ENCODE measurements at regions not wholly inside any gene's neighbourhood (a gene's known extent, or its start where the extent isn't known, plus 50 kb on each side); places are given as distances from the start of the nearest gene placed in this dataset.

DNA sequence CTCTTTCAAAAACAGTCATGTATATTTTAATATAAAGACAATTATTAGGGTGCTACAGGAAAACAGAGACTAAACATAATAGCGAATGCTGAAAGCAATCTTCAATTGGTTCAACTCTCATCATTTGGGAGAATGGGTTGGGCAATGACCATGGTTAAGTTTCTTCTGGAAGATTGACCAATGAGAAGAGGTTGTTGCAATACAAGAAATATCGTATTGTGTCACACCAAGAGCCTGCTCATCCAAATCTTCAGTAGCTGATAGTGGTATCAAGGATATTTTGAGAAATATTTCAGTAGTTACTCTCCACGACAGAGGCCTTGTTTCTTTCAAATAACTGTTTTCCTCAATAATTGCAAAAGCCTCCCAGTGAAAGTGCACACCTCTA lies 83.0 kb upstream of the FNDC3A start:
- DNase-seq, result no peak

DNA sequence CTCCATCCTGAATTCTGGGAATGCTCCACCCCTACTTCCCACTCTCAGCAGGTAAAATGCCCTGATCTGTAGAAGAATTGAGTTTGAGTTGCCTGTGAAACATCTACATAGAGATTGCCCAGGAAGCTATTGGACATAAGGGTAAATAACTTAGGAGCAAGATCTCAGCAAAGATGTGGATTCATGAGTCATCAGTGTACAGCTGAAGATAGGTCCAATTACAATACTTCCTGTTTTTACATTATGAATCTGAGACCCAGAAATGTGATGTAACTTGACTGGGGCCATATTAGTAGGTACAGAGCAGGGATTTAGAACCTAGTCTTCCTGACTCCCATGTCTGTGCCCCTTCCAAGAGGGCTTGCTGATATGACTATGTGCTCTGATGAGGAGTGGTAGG lies 79.4 kb upstream of the FNDC3A start:
- no peak for DNase-seq

DNA sequence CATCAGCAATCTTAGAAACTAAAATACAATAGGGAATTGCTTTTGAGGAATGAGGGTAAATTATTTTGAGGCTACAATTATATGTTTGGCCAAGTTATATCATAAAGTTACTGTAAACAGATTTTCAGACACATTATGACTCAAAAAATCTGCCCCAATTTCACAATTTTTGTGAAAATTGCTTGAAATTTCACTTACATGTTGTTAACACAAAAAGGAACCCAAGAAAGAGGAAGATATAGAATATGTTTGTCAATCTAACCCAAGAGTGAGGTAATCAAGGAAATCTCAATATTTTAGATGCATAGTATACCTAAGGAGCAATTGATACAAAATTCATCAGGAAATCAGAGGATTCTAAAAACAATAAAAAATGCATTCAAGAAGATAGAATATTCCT lies 73.9 kb upstream of the FNDC3A start:
- no peak for DNase-seq

DNA sequence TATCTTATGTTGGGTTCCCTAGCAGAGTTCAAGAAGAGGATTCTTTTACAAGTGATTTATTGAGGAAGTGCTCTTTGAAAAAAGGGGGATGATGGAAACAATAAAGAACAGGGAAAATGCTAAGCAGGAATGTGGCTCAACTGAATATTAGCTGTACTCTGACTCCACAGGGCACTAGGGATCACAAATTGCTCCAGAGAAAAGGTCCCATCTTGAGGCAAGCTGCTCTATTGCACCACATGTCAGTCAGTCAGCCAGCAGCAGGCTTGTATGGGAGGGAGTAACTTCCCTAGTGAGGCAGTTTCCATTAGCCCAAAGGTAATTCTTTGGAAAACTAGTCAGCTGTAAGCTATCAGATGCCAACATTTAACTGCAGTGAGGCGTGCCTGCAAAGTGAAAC lies 73.3 kb upstream of the FNDC3A start:
- DNase-seq, result no peak

DNA sequence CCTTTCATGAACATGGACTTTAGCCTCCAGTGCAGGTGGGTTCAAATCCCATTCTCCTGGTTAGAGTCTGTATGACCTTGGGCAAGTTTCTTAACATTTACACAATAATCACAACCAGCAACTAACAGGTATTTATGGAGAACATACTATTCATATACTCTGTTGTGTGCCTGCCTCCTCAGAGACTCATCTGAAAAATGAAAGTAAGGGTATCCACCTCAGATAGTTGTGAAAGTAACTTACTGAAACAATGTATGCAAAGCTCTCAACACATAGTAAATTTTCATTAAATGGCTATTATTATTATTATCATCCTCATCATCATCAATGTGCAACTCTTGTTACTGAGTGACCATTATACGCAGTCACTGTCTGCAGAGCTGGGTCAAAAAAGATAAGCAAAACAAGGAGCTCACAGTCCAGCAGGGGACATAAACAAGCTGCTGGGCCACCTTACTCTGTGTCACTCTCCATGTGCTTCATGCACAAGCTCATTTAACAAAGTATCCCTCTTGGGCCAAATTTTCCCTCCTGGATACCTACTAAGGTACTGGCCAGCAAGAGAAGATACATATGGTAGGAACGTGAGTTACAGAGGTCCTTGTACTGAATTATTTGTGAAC lies 70.9 kb upstream of the FNDC3A start:
- no peak for DNase-seq

DNA sequence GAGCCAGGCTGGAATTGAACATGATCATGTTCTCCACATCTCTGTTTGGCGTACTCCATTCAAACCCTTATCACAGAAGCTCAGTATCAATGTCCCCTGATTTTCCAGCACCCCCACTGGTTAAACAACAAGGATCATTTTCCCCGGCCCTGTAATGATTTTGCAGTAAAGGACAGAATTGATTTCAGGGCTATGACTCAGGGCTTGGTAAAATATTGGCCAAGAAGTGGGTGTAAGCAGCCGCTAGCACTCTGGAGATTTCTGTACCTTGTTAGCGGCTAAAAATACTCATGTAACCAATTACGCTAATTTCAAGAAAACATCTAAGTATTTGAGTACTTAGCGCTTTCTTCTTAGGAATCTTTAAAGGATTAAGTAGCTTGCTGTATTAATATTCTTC lies 69.5 kb upstream of the FNDC3A start:
- no peak for DNase-seq

DNA sequence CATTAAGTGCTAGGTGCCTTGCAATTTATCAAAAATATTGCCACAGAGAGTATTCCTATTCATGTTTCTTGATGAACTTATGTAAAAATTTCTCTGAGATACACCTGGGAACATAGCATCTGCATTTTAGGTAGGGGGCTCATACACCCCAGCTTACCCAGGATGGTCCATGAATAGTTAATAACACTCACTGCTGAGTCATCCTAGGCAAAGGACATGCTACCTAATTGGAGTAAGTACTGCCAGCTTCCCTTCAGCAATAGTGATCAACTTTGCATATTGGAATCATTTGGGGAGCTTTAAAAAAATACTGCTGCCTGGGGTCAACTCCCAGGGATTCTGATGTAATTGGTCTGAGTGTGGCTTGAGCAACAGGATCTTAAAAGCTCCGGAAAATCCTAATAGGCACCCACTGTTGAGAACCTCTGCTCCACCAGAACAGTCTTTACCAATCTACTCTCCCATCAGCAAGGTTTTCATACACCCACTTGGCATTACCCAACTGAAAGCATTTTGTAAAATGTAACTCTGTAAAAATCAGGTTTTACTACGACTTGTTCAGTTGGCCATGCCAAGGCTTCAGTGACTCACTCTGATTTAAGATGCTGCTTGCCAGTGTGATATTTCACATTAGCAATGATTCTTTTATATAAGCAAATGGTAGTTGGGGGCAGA lies 67.2 kb upstream of the FNDC3A start:
- DNase-seq, result no peak

DNA sequence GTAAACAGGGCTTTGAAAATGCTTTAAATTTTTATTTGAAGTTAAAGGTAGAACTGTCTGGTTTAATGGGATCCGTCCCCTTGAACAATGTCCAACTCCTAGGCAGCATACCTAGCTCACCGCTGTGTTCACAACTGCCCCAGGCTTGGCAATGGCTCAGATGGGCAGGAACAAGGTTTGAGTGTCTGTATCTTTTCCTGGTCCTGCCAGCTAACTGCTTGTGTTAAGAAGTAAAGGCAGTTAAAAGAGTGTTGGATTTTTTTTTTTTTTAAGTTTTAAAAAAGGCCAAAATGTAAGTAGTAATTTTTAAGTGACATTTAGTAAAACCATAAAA lies 66.7 kb upstream of the FNDC3A start:
- no peak for DNase-seq

DNA sequence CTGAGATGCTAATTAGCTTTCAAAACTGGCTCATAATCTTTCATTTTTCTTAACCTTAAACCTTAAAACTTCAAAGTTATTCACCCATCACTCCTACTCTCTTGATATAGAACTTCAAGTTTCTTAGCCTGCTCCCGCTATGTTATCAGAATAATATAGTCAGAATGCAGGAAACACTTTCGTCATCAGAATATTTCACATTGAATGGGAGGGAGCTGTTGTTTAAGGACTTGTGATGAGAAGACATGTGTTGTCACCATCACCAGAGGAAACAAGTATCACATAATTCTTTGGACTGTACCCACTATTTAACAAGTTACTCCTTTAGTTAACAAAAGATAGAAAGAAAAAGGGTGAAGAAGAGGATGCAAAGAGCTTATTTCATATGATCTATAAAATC lies 65.0 kb upstream of the FNDC3A start:
- DNase-seq, result no peak

DNA sequence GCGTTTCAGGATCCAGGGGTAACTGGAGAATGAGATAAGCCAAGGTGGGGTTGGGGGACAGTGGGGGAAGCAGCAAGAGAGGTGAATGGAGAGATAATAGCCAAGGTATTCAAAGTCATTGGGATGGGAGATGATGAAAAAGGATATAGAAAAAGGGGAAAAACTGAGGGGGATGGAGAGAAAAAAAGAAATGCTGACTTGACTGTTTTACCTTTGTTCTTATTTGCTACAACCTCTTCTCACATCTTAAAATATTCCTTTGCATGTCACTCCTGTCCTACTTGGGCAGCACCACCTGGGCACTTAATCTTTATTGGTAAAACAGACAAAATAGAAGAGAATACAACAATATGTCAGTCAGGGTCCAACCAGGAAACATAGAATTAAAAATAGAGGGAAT lies 56.0 kb upstream of the FNDC3A start:
- no peak for DNase-seq

DNA sequence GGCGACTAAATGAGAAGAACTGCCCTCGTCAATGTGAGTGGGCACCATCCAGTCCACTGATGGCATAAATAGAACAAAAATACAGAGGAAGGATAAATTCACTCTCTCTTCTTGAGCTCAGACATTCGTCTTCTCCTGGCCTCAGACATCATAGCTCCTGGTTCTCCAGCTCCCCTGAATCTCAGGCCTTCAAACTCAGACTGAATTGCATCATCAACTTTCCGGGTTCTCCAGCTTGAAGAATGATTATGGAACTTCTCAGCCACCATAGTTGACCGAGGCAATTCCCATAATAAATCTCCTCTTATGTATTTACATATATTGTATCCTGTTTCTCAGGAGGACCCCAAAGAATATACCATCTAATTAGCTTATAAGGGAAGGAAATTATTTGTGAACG lies 55.0 kb upstream of the FNDC3A start:
- DNase-seq, result no peak

DNA sequence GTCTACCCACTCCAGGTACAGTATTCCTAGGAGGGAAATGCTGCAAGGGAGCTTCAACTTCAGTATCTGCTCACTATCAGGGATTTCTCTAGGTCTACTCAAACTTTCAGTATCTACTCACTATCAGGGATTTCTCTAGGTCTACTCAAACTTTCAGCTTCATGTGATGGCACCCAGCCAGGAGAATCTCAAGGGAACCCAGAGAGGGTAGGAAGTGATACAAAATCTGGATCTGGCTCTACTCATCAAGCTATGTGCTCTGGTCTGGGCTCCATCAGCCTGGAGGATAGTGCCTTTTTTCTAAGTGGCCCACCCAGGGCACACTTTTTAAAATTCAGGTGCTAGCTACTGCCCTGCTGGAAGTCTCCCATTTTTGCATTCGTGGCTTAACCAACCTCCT lies 52.3 kb upstream of the FNDC3A start:
- no peak for DNase-seq

DNA sequence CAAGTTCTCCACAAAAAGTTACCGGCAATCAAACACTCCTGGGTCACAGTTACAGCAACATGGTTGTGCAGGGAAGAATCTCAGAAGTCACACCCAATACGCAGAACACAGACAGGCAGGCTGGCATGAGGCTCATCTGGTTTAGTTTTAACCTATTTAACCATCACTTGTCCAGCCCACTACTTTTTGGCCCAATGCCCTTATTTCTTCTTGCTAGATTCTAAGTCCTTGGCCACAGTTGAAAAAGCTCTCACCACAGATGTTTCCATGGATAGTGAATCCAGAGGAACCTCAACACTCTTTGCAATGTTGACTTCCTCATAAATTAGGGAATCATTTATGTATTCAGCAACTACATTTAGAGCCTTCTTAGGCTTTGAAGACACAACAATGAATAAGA lies 50.7 kb upstream of the FNDC3A start:
- no peak for DNase-seq

All from CD4-positive, alpha-beta T cell treated with Interleukin-17A for 1 hour (primary cell).